ENCODE measurements at regions not wholly inside any gene's neighbourhood (a gene's known extent, or its start where the extent isn't known, plus 50 kb on each side); places are given as distances from the start of the nearest gene placed in this dataset.
"Not testable (repeated sequence)": the region's sequence is repeated elsewhere in the genome, so short reads cannot be mapped to it uniquely, and the experiment has no call there.

GRCh38 chrX:28126886-28127285, 145.6 kb upstream of the DCAF8L1 start:
- H2AFZ ChIP-seq (ENCODE audit: low read length): no peak overlapping the region
- no peak for DNase-seq (ENCODE audit: low spot score)

GRCh38 chrX:28124416-28124815, 143.2 kb upstream of the DCAF8L1 start:
- Histone ChIP-seq H2BK5ac (ENCODE audit: low read length) (no peak overlapping the region), H2AFZ (ENCODE audit: low read length) (no peak overlapping the region), H3K27me3 (ENCODE audit: control insufficient read depth in 3 of 3, insufficient read depth in 3 of 3, low read depth in 1 of 3, low read length in 3 of 3) (no peaks in the 10 kb centered on the region), H2AK5ac (ENCODE audit: low read depth, low read length) (no peak overlapping the region), H4K8ac (ENCODE audit: low read depth, low read length) (no peak overlapping the region), H3K23ac (ENCODE audit: low read depth, low read length, poor library complexity) (no peak overlapping the region), H3K9ac (ENCODE audit: low read depth, low read length, poor library complexity) (no peak overlapping the region), H4K91ac (ENCODE audit: low read depth, low read length, poor library complexity) (no peak overlapping the region), H3K4ac (ENCODE audit: low read length) (no peak overlapping the region), H2BK15ac (ENCODE audit: low read length) (no peak overlapping the region), H2BK12ac (ENCODE audit: low read length) (no peak overlapping the region), H3K36me3 (replicated peaks in 1 of 2; ENCODE audit: control insufficient read depth in 2 of 2, insufficient read depth in 2 of 2, low read length in 2 of 2) (no peaks in the 10 kb centered on the region), H2BK120ac (ENCODE audit: low read depth, low read length) (no peak overlapping the region), H3K79me1 (ENCODE audit: low read depth, low read length) (no peaks in the 10 kb centered on the region), H3K9me3 (replicated peaks in 1 of 2; ENCODE audit: control insufficient read depth in 2 of 2, insufficient read depth in 1 of 2, low read depth in 1 of 2, low read length in 2 of 2) (no peaks in the 10 kb centered on the region), H3K4me1 (ENCODE audit: control insufficient read depth in 2 of 2, insufficient read depth in 1 of 2, low read depth in 1 of 2, low read length in 2 of 2) (no peaks in the 10 kb centered on the region), H3K18ac (ENCODE audit: low read length) (no peak overlapping the region), H3K4me2 (ENCODE audit: insufficient read depth, low read length, poor library complexity, severe bottlenecking) (no peak overlapping the region), H3K14ac (ENCODE audit: low read length) (no peak overlapping the region), H3K27ac (replicated peaks; ENCODE audit: low read length) (no peak overlapping the region), H3K4me3 (ENCODE audit: low read length in 2 of 2) (no peak overlapping the region)
- DNase-seq (ENCODE audit: low spot score): no peak
- WGBS, 2 donors (ENCODE audit: extremely low coverage in 2 of 2, insufficient read length in 2 of 2, insufficient replicate concordance in 1 of 2): no CpG with 5 or more reads among the region's 2 CpGs

More at GRCh38 chrX:28126886-28127285, 145.6 kb upstream of the DCAF8L1 start:
- H3K36me3 ChIP-seq (replicated peaks in 1 of 2; ENCODE audit: control insufficient read depth in 2 of 2, insufficient read depth in 2 of 2, low read length in 2 of 2): no peaks in the 10 kb centered on the region
- H3K27ac ChIP-seq (replicated peaks; ENCODE audit: low read length): no peak overlapping the region
- no peak overlapping the region for H3K14ac ChIP-seq (ENCODE audit: low read length)
- no peaks in the 10 kb centered on the region for H3K4me1 ChIP-seq (ENCODE audit: control insufficient read depth in 2 of 2, insufficient read depth in 1 of 2, low read depth in 1 of 2, low read length in 2 of 2)
- no peak overlapping the region for H3K4me3 ChIP-seq (ENCODE audit: low read length in 2 of 2)
- no peak overlapping the region for H3K23ac ChIP-seq (ENCODE audit: low read depth, low read length, poor library complexity)
- no peak overlapping the region for H2BK120ac ChIP-seq (ENCODE audit: low read depth, low read length)
- H3K27me3 ChIP-seq (ENCODE audit: control insufficient read depth in 3 of 3, insufficient read depth in 3 of 3, low read depth in 1 of 3, low read length in 3 of 3): no peaks in the 10 kb centered on the region
- no peak overlapping the region for H2AK5ac ChIP-seq (ENCODE audit: low read depth, low read length)
- no peak overlapping the region for H3K4me2 ChIP-seq (ENCODE audit: insufficient read depth, low read length, poor library complexity, severe bottlenecking)
- H4K8ac ChIP-seq (ENCODE audit: low read depth, low read length): no peak overlapping the region
- H4K91ac ChIP-seq (ENCODE audit: low read depth, low read length, poor library complexity): no peak overlapping the region
- H3K18ac ChIP-seq (ENCODE audit: low read length): no peak overlapping the region
- H3K9me3 ChIP-seq (replicated peaks in 1 of 2; ENCODE audit: control insufficient read depth in 2 of 2, insufficient read depth in 1 of 2, low read depth in 1 of 2, low read length in 2 of 2): no peaks in the 10 kb centered on the region
- H3K4ac ChIP-seq (ENCODE audit: low read length): no peak overlapping the region
- no peak overlapping the region for H3K9ac ChIP-seq (ENCODE audit: low read depth, low read length, poor library complexity)
- H2BK12ac ChIP-seq (ENCODE audit: low read length): no peak overlapping the region
- H2BK15ac ChIP-seq (ENCODE audit: low read length): no peak overlapping the region
- H3K79me1 ChIP-seq (ENCODE audit: low read depth, low read length): no peaks in the 10 kb centered on the region
- H2BK5ac ChIP-seq (ENCODE audit: low read length): no peak overlapping the region

- H2BK15ac ChIP-seq (ENCODE audit: low read length); H3K4me3 ChIP-seq (ENCODE audit: low read length in 2 of 2); H2BK5ac ChIP-seq (ENCODE audit: low read length); H3K4ac ChIP-seq (ENCODE audit: low read length); H3K36me3 ChIP-seq (replicated peaks in 1 of 2; ENCODE audit: control insufficient read depth in 2 of 2, insufficient read depth in 2 of 2, low read length in 2 of 2); H2AK5ac ChIP-seq (ENCODE audit: low read depth, low read length); H2BK12ac ChIP-seq (ENCODE audit: low read length); H3K14ac ChIP-seq (ENCODE audit: low read length); H3K18ac ChIP-seq (ENCODE audit: low read length); H4K8ac ChIP-seq (ENCODE audit: low read depth, low read length); H2BK120ac ChIP-seq (ENCODE audit: low read depth, low read length); H3K9me3 ChIP-seq (replicated peaks in 1 of 2; ENCODE audit: control insufficient read depth in 2 of 2, insufficient read depth in 1 of 2, low read depth in 1 of 2, low read length in 2 of 2); H3K23ac ChIP-seq (ENCODE audit: low read depth, low read length, poor library complexity); H3K9ac ChIP-seq (ENCODE audit: low read depth, low read length, poor library complexity); H3K27ac ChIP-seq (replicated peaks; ENCODE audit: low read length); H2AFZ ChIP-seq (ENCODE audit: low read length); H4K91ac ChIP-seq (ENCODE audit: low read depth, low read length, poor library complexity); H3K4me2 ChIP-seq (ENCODE audit: insufficient read depth, low read length, poor library complexity, severe bottlenecking); DNase-seq (ENCODE audit: low spot score); H3K27me3 ChIP-seq (ENCODE audit: control insufficient read depth in 3 of 3, insufficient read depth in 3 of 3, low read depth in 1 of 3, low read length in 3 of 3); H3K4me1 ChIP-seq (ENCODE audit: control insufficient read depth in 2 of 2, insufficient read depth in 1 of 2, low read depth in 1 of 2, low read length in 2 of 2); H3K79me1 ChIP-seq (ENCODE audit: low read depth, low read length): not testable (repeated sequence)
- WGBS, 2 donors (ENCODE audit: extremely low coverage in 2 of 2, insufficient read length in 2 of 2, insufficient replicate concordance in 1 of 2): no CpG with 5 or more reads among the region's 8 CpGs
Observed at GRCh38 chrX:28120580-28121245, 139.5 kb upstream of the DCAF8L1 start.

GRCh38 chrX:28120072-28120471, 138.8 kb upstream of the DCAF8L1 start:
- H3K4me3 ChIP-seq (ENCODE audit: low read length in 2 of 2): no peak overlapping the region
- DNase-seq (ENCODE audit: low spot score): no peak

More at GRCh38 chrX:28120072-28120471, 138.8 kb upstream of the DCAF8L1 start:
- no peak overlapping the region for H2AFZ ChIP-seq (ENCODE audit: low read length)
- no peak overlapping the region for H3K9ac ChIP-seq (ENCODE audit: low read depth, low read length, poor library complexity)
- H2AK5ac ChIP-seq (ENCODE audit: low read depth, low read length): no peak overlapping the region
- no peak overlapping the region for H2BK5ac ChIP-seq (ENCODE audit: low read length)
- H2BK15ac ChIP-seq (ENCODE audit: low read length): no peak overlapping the region
- no peak overlapping the region for H3K4me2 ChIP-seq (ENCODE audit: insufficient read depth, low read length, poor library complexity, severe bottlenecking)
- H3K9me3 ChIP-seq (replicated peaks in 1 of 2; ENCODE audit: control insufficient read depth in 2 of 2, insufficient read depth in 1 of 2, low read depth in 1 of 2, low read length in 2 of 2): no peaks in the 10 kb centered on the region
- no peak overlapping the region for H3K27ac ChIP-seq (replicated peaks; ENCODE audit: low read length)
- H2BK120ac ChIP-seq (ENCODE audit: low read depth, low read length): no peak overlapping the region
- H3K23ac ChIP-seq (ENCODE audit: low read depth, low read length, poor library complexity): no peak overlapping the region
- H3K4ac ChIP-seq (ENCODE audit: low read length): no peak overlapping the region
- H3K18ac ChIP-seq (ENCODE audit: low read length): no peak overlapping the region
- no peak overlapping the region for H4K91ac ChIP-seq (ENCODE audit: low read depth, low read length, poor library complexity)
- no CpG with 5 or more reads among the region's 4 CpGs for WGBS, 2 donors (ENCODE audit: extremely low coverage in 2 of 2, insufficient read length in 2 of 2, insufficient replicate concordance in 1 of 2)
- H3K4me1 ChIP-seq (ENCODE audit: control insufficient read depth in 2 of 2, insufficient read depth in 1 of 2, low read depth in 1 of 2, low read length in 2 of 2): no peaks in the 10 kb centered on the region
- no peak overlapping the region for H4K8ac ChIP-seq (ENCODE audit: low read depth, low read length)
- H3K79me1 ChIP-seq (ENCODE audit: low read depth, low read length): no peaks in the 10 kb centered on the region
- H3K36me3 ChIP-seq (replicated peaks in 1 of 2; ENCODE audit: control insufficient read depth in 2 of 2, insufficient read depth in 2 of 2, low read length in 2 of 2): no peaks in the 10 kb centered on the region
- H2BK12ac ChIP-seq (ENCODE audit: low read length): no peak overlapping the region
- no peaks in the 10 kb centered on the region for H3K27me3 ChIP-seq (ENCODE audit: control insufficient read depth in 3 of 3, insufficient read depth in 3 of 3, low read depth in 1 of 3, low read length in 3 of 3)
- no peak overlapping the region for H3K14ac ChIP-seq (ENCODE audit: low read length)
